Nephron progenitor cell (in vitro differentiated cells): ENCODE measurements at regions not wholly inside any gene's neighbourhood (a gene's known extent, or its start where the extent isn't known, plus 50 kb on each side); places are given as distances from the start of the nearest gene placed in this dataset.

Experiments
- DNase-seq: peaks from one replicate; pipeline ENCODE4 v3.0.0; 2021
- H3K27ac Mint-ChIP-seq: 2 replicates; pipeline ENCODE4 v1.8.0; 2021; ENCODE audit warnings: mild to moderate bottlenecking, moderate library complexity, mixed read lengths
- H3K27me3 Mint-ChIP-seq: 2 replicates; pipeline ENCODE4 v1.8.0; 2021; ENCODE audit warnings: mild to moderate bottlenecking, low read depth, mixed read lengths; ENCODE audit not compliant: poor library complexity
- H3K36me3 Mint-ChIP-seq: 2 replicates; pipeline ENCODE4 v1.8.0; 2021; ENCODE audit warnings: low read depth, mixed read lengths
- H3K4me1 Mint-ChIP-seq: 2 replicates; pipeline ENCODE4 v1.8.0; 2021; ENCODE audit warnings: mixed read lengths
- H3K4me3 Mint-ChIP-seq: 2 replicates; pipeline ENCODE4 v1.8.0; 2021; ENCODE audit warnings: mild to moderate bottlenecking, moderate library complexity, mixed read lengths
- H3K9me3 Mint-ChIP-seq: 2 replicates; pipeline ENCODE4 v1.8.0; 2021; ENCODE audit warnings: mild to moderate bottlenecking, moderate library complexity, mixed read lengths
- CTCF ChIP-seq: fragments of 200-600 bp; sonication (generic); IDR thresholded peaks from 2 replicates; pipeline ENCODE4 v1.5.0; 2021; ENCODE audit warnings: antibody characterized with exemption

- Mint-ChIP-seq H3K27ac (no peak overlapping the region), H3K9me3 (peaks cover 5% of the 10 kb centered on the region), H3K27me3 (peaks cover 7% of the 10 kb centered on the region), H3K36me3 (no peaks in the 10 kb centered on the region), H3K4me3 (no peak overlapping the region), H3K4me1 (peaks cover 68% of the 10 kb centered on the region)
- no peak for DNase-seq
- no peak for TF ChIP-seq CTCF
Measured at GRCh38 chr2:9708683-9709538, 78.1 kb upstream of the YWHAQ start.

GRCh38 chr2:9709539-9710285, 78.9 kb upstream of the YWHAQ start:
- no peak overlapping the region for H3K27ac Mint-ChIP-seq
- TF ChIP-seq CTCF = no peak

GRCh38 chr2:9710311-9710710, 79.5 kb upstream of the YWHAQ start:
- Mint-ChIP-seq H3K27ac (no peak overlapping the region), H3K27me3 (peaks cover 5% of the 10 kb centered on the region), H3K9me3 (peaks cover 5% of the 10 kb centered on the region), H3K4me1 (peaks cover 64% of the 10 kb centered on the region), H3K36me3 (no peaks in the 10 kb centered on the region), H3K4me3 (no peak overlapping the region)
- TF ChIP-seq CTCF = no peak
- DNase-seq = no peak

More at GRCh38 chr2:9709539-9710285, 78.9 kb upstream of the YWHAQ start:
- DNase-seq = no peak
- H3K4me3 Mint-ChIP-seq = no peak overlapping the region
- H3K4me1 Mint-ChIP-seq = peaks cover 64% of the 10 kb centered on the region
- no peaks in the 10 kb centered on the region for H3K36me3 Mint-ChIP-seq
- H3K27me3 Mint-ChIP-seq = peaks cover 7% of the 10 kb centered on the region
- H3K9me3 Mint-ChIP-seq = peaks cover 5% of the 10 kb centered on the region

GRCh38 chr2:9712263-9712662, 81.5 kb upstream of the YWHAQ start:
- Mint-ChIP-seq H3K36me3 (no peaks in the 10 kb centered on the region), H3K4me3 (no peak overlapping the region), H3K9me3 (peaks cover 8% of the 10 kb centered on the region), H3K4me1 (peaks cover 49% of the 10 kb centered on the region), H3K27me3 (peaks cover 6% of the 10 kb centered on the region), H3K27ac (no peak overlapping the region)
- TF ChIP-seq CTCF = no peak
- DNase-seq = no peak

GRCh38 chr2:9714630-9715214, 83.9 kb upstream of the YWHAQ start:
- peaks cover 17% of the 10 kb centered on the region for H3K9me3 Mint-ChIP-seq
- peaks cover 51% of the 10 kb centered on the region for H3K4me1 Mint-ChIP-seq
- peak; percentile 33 for DNase-seq
- no peak overlapping the region for H3K27ac Mint-ChIP-seq
- H3K27me3 Mint-ChIP-seq = peaks cover 6% of the 10 kb centered on the region
- no peak for TF ChIP-seq CTCF
- no peaks in the 10 kb centered on the region for H3K36me3 Mint-ChIP-seq
- H3K4me3 Mint-ChIP-seq = no peak overlapping the region
